K562 (cell line): ENCODE measurements at regions not wholly inside any gene's neighbourhood (a gene's known extent, or its start where the extent isn't known, plus 50 kb on each side); places are given as distances from the start of the nearest gene placed in this dataset.

Source experiments
- ATAC-seq: fragments of 200-7000 bp; cut with Tn5 transposase; 3 replicates; pipeline ENCODE4 v1.9.1; 2020; ENCODE audit warnings: moderate library complexity
- BruUV-seq: library from RNA; stranded (reverse); fragments of 400-500 nt; replicated peaks from 2 replicates; lab custom pipeline; 2021; lab: Mats Ljungman, UMichigan
- CTCF ChIA-PET: fragments of 300-600 bp; formaldehyde crosslinking; extraction: SDS; loops from one replicate; lab custom pipeline; 2021; ENCODE audit warnings: low intra/inter-chr PET ratio; lab: Yijun Ruan, JAX
- POLR2A ChIA-PET: fragments of 300-600, 350-650 bp; sonication (Branson Sonifier 250); formaldehyde crosslinking; extraction: SDS; loops from one replicate; lab custom pipeline; 2021; ENCODE audit warnings: antibody characterized with exemption, inconsistent platforms; lab: Yijun Ruan, JAX
- DNase-seq, 4 experiments: peaks; one replicate each; pipeline versions ENCODE4 v3.0.0 to v3.0.0-alpha.2; 2011 to 2018; ENCODE audit warnings: low spot score in 3 of 4, mixed read lengths in 3 of 4; ENCODE audit errors: extremely low read depth in 1 of 4
- FAIRE-seq: peaks from 2 replicates; lab custom pipeline; 2011; peaks lifted over from hg19 to GRCh38; lab: Jason Lieb, UNC
- H2AFZ ChIP-seq: 2 replicates; pipeline ENCODE4 v1.6.0; 2011; ENCODE audit warnings: low read depth, low read length, control low read depth, inconsistent platforms
- H3K27ac ChIP-seq: fragments of 200-600 bp; 3 replicates; pipeline ENCODE4 v1.8.0; 2011; ENCODE audit warnings: low read depth, mild to moderate bottlenecking, control low read depth, inconsistent platforms, low read length, moderate library complexity, mixed read lengths; ENCODE audit errors: extremely low read depth
- H3K27me3 ChIP-seq, 2 experiments: fragments of 300-600 bp in 1 of 2; 2 replicates in 1 of 2; 3 replicates in 1 of 2; pipeline versions ENCODE4 v1.6.0 to v1.8.0; 2011; ENCODE audit warnings: inconsistent platforms in 2 of 2, low read length in 2 of 2, mild to moderate bottlenecking in 1 of 2, mixed read lengths in 1 of 2, moderate library complexity in 1 of 2; ENCODE audit not compliant: control insufficient read depth in 2 of 2, insufficient read depth in 2 of 2
- H3K36me3 ChIP-seq: fragments of 300-600 bp; 3 replicates; pipeline ENCODE4 v1.8.0; 2011; ENCODE audit warnings: mild to moderate bottlenecking, low read length, inconsistent platforms; ENCODE audit not compliant: control insufficient read depth, insufficient read depth
- H3K4me1 ChIP-seq, 2 experiments: fragments of 200-600 bp in 1 of 2; replicated peaks in 1 of 2; 2 replicates in 1 of 2; 3 replicates in 1 of 2; pipeline versions ENCODE4 v1.5.1 to v1.8.0; 2011; ENCODE audit warnings: inconsistent platforms in 2 of 2, low read length in 2 of 2, mild to moderate bottlenecking in 1 of 2, mixed read lengths in 1 of 2, moderate library complexity in 1 of 2; ENCODE audit not compliant: control insufficient read depth in 2 of 2, insufficient read depth in 2 of 2
- H3K4me2 ChIP-seq: 2 replicates; pipeline ENCODE4 v1.6.1; 2011; ENCODE audit warnings: low read length, control low read depth, inconsistent platforms, mixed read lengths; ENCODE audit not compliant: insufficient read depth
- H3K4me3 ChIP-seq: fragments of 200-600 bp; sonication (generic), shearing (Covaris generic); 2 replicates; pipeline ENCODE4 v1.5.1; 2016; ENCODE audit warnings: control low read depth, inconsistent platforms
- H3K79me2 ChIP-seq: fragments of 200-600 bp; 3 replicates; pipeline ENCODE4 v1.8.0; 2011; ENCODE audit warnings: low read length, inconsistent platforms; ENCODE audit not compliant: control insufficient read depth, insufficient read depth
- H3K9ac ChIP-seq, 2 experiments: 2 replicates each; pipeline versions ENCODE4 v1.6.0 to v1.6.1; 2011; ENCODE audit warnings: low read depth in 2 of 2, low read length in 2 of 2, control low read depth in 1 of 2, inconsistent platforms in 1 of 2, mild to moderate bottlenecking in 1 of 2, mixed read lengths in 1 of 2; ENCODE audit not compliant: insufficient read depth in 1 of 2
- H3K9me1 ChIP-seq: one replicate; pipeline ENCODE4 v1.6.0; 2011; ENCODE audit warnings: inconsistent platforms, mild to moderate bottlenecking, low read length, moderate library complexity; ENCODE audit not compliant: control insufficient read depth, insufficient read depth
- H3K9me3 ChIP-seq: replicated peaks from 2 replicates; pipeline ENCODE4 v1.5.1; 2011; ENCODE audit warnings: low read depth, low read length, inconsistent platforms; ENCODE audit not compliant: control insufficient read depth, insufficient read depth
- H4K20me1 ChIP-seq: replicated peaks from 2 replicates; pipeline ENCODE4 v1.6.1; 2011; ENCODE audit warnings: low read length, inconsistent platforms, mixed read lengths; ENCODE audit not compliant: control insufficient read depth, insufficient read depth
- CSDE1 ChIP-seq, 2 experiments: fragments of 450-650 bp; IDR thresholded peaks; 2 replicates each; pipeline ENCODE4 v1.6.1; 2016; ENCODE audit warnings: mild to moderate bottlenecking in 1 of 2
- FOXP4 ChIP-seq: sonication (generic); formaldehyde crosslinking; IDR thresholded peaks from 2 replicates; pipeline ENCODE4 v1.8.0; 2022; ENCODE audit warnings: mild to moderate bottlenecking, missing genetic modification reagents, borderline replicate concordance
- HBP1 ChIP-seq: fragments of 450-650 bp; formaldehyde crosslinking; IDR thresholded peaks from 2 replicates; pipeline ENCODE4 v1.4.0; 2022; ENCODE audit warnings: missing genetic modification characterization
- SAFB ChIP-seq: fragments of 200-400 bp; formaldehyde crosslinking; IDR thresholded peaks from 2 replicates; pipeline ENCODE4 v1.6.1; 2017; ENCODE audit warnings: low read depth, low read length, borderline replicate concordance
- SMAD1 ChIP-seq: fragments of 150-350 bp; IDR thresholded peaks from 2 replicates; pipeline ENCODE4 v1.6.1; 2014; ENCODE audit warnings: low read length, low read depth; ENCODE audit not compliant: partially characterized antibody
- TBP ChIP-seq: optimal IDR thresholded peaks from 2 replicates; pipeline ENCODE3; 2011; ENCODE audit warnings: low read depth, low read length, improper control_type of control experiment
- TCFL5 ChIP-seq: fragments of 250-450 bp; sonication (Bioruptor Pico); conservative IDR thresholded peaks from 2 replicates; pipeline ENCODE4 v1.6.1; 2021; ENCODE audit warnings: mild to moderate bottlenecking, moderate library complexity, matching md5 sums
- TEAD4 ChIP-seq, 2 experiments: sonication (generic) in 1 of 2; formaldehyde crosslinking in 1 of 2; IDR thresholded peaks; 2 replicates each; pipeline versions ENCODE4 v1.6.1 to v1.8.0; 2012 to 2022; ENCODE audit warnings: borderline replicate concordance in 1 of 2, inconsistent platforms in 1 of 2, low read length in 1 of 2, mild to moderate bottlenecking in 1 of 2, missing genetic modification reagents in 1 of 2
- TSHZ1 ChIP-seq: fragments of 250-450 bp; sonication (Bioruptor Pico); IDR thresholded peaks from 2 replicates; pipeline ENCODE4 v1.4.0; 2020; ENCODE audit warnings: mild to moderate bottlenecking, moderate library complexity
- ZBTB8A ChIP-seq: fragments of 450-650 bp; IDR thresholded peaks from 2 replicates; pipeline ENCODE4 v1.6.1; 2018; ENCODE audit warnings: mild to moderate bottlenecking, moderate library complexity; ENCODE audit not compliant: partially characterized antibody
- ZFP30 ChIP-seq: fragments of 250-450 bp; sonication (Bioruptor Pico); IDR thresholded peaks from 2 replicates; pipeline ENCODE4 v1.8.0; 2022; ENCODE audit warnings: moderate library complexity, mild to moderate bottlenecking, inconsistent platforms, borderline replicate concordance
- ZNF408 ChIP-seq: fragments of 250-450 bp; sonication (Bioruptor Pico); IDR thresholded peaks from 2 replicates; pipeline ENCODE4 v1.4.0; 2020; ENCODE audit warnings: low read depth, mild to moderate bottlenecking, moderate library complexity
- ZNF589 ChIP-seq: fragments of 200-800 bp; sonication (Bioruptor generic); IDR thresholded peaks from 2 replicates; pipeline ENCODE4 v1.6.1; 2016; ENCODE audit warnings: low read depth, missing genetic modification characterization, missing compliant biosample characterization
- ZSCAN32 ChIP-seq: fragments of 450-650 bp; formaldehyde crosslinking; IDR thresholded peaks from 2 replicates; pipeline ENCODE4 v1.4.0; 2020; ENCODE audit warnings: mild to moderate bottlenecking, moderate library complexity
- WGBS: fragments of 100-300 bp; shearing (Covaris generic); methylation state at CpG from one replicate; pipeline ENCODE4 v1.1.6; 2016; ENCODE audit warnings: low coverage, mixed read lengths; ENCODE audit not compliant: insufficient coverage; ENCODE audit errors: missing lambda C conversion rate; 5-methylcytosine and 5-hydroxymethylcytosine counted together
- in situ Hi-C: fragments of 300-500 bp; cut with MboI; formaldehyde crosslinking; loops from 4 replicates; pipeline ENCODE4 v1.15.0; 2018; ENCODE audit warnings: inconsistent platforms, mixed read lengths
- intact Hi-C: fragments of 100-400 bp; cut with micrococcal nuclease; formaldehyde crosslinking; loops from 2 replicates; pipeline ENCODE4 v1.14.2; 2022

GRCh38 chr1:3965693-3966092, 65.6 kb upstream of the C1orf174 start:
- peaks cover 7% of the 10 kb centered on the region for H3K9me1 ChIP-seq
- ATAC-seq: no peak
- no peaks in the 10 kb centered on the region; the same call in 1 of the 2 replicates for H4K20me1 ChIP-seq
- no peak overlapping the region for H3K4me3 ChIP-seq
- in situ Hi-C loops (no loop called here), intact Hi-C loops (no loop called here)
- no peak overlapping the region for H3K27ac ChIP-seq
- H3K4me2 ChIP-seq: no peak overlapping the region
- H3K4me1 ChIP-seq: no peaks in the 10 kb centered on the region
- no peak overlapping the region for H3K9ac ChIP-seq
- no peaks in the 10 kb centered on the region for H3K9me3 ChIP-seq
- H3K79me2 ChIP-seq: no peaks in the 10 kb centered on the region
- ChIA-PET POLR2A (interaction anchor here (0.6 kb wide), 1 partner anchor 9 kb away, joined by 5 read pairs; no protein-coding TSS in a partner anchor), CTCF (no interaction called here)
- no TSS peak for BruUV-seq
- no peak for DNase-seq
- no peak for FAIRE-seq
- no peaks in the 10 kb centered on the region for H3K36me3 ChIP-seq
- peaks cover 6 to 21% of the 10 kb centered on the region in 2 experiments; a peak in 4 of 5 replicates for H3K27me3 ChIP-seq
- H2AFZ ChIP-seq: no peak overlapping the region
- 0% methylated on average over 6 of the region's 6 CpGs for WGBS
- TF ChIP-seq ZFP30 (CRISPR knock-in tag) (no peak), HBP1 (no peak), ZSCAN32 (CRISPR knock-in tag) (no peak), SMAD1 (no peak), TCFL5 (CRISPR knock-in tag) (no peak), ZNF589 (CRISPR knock-in tag) (no peak), TEAD4 (IDR thresholded peaks at IDR 0.05; ENCODE audit: low read length) (no peak), TEAD4 (CRISPR knock-in tag; IDR thresholded peaks at IDR 0.05; ENCODE audit: borderline replicate concordance) (no peak), CSDE1 (IDR thresholded peaks at IDR 0.05) (no peak), ZBTB8A (no peak), TSHZ1 (CRISPR knock-in tag) (no peak), ZNF408 (CRISPR knock-in tag) (no peak), FOXP4 (CRISPR knock-in tag) (no peak), TBP (no peak), SAFB (no peak)
